PC-9 (cell line): ENCODE measurements at regions not wholly inside any gene's neighbourhood (a gene's known extent, or its start where the extent isn't known, plus 50 kb on each side); places are given as distances from the start of the nearest gene placed in this dataset.

ENCODE experiments used
- BruUV-seq: library from RNA; stranded (reverse); fragments of 400-500 nt; replicated peaks from 2 replicates; lab custom pipeline; 2021; lab: Mats Ljungman, UMichigan
- CTCF ChIA-PET: fragments of 300-600 bp; sonication (Branson Sonifier 250); formaldehyde crosslinking; loops from one replicate; lab custom pipeline; 2022; ENCODE audit warnings: antibody characterized with exemption; lab: Charles Lee
- POLR2A ChIA-PET: fragments of 300-600 bp; sonication (Branson Sonifier 250); formaldehyde crosslinking; loops from one replicate; lab custom pipeline; 2022; ENCODE audit warnings: antibody characterized with exemption; ENCODE audit not compliant: unreplicated experiment; lab: Charles Lee
- DNase-seq, 2 experiments: peaks; one replicate each; pipeline versions ENCODE4 v3.0.0 to v3.0.0-alpha.2; 2015 to 2022; ENCODE audit warnings: mixed read lengths in 1 of 2
- H2AFZ ChIP-seq: fragments of 200-600 bp; sonication (generic); 2 replicates; pipeline ENCODE4 v1.8.1; 2017; ENCODE audit warnings: antibody characterized with exemption
- H3F3A ChIP-seq: fragments of 200-600 bp; sonication (generic); 2 replicates; pipeline ENCODE4 v1.8.1; 2017; ENCODE audit warnings: antibody characterized with exemption, mild to moderate bottlenecking, low read depth; ENCODE audit not compliant: insufficient read depth
- H3K27ac ChIP-seq: fragments of 200-600 bp; sonication (generic); 2 replicates; pipeline ENCODE4 v1.6.1; 2016; ENCODE audit warnings: mixed run types
- H3K27me3 ChIP-seq: fragments of 200-600 bp; sonication (generic); 2 replicates; pipeline ENCODE4 v1.6.1; 2016; ENCODE audit warnings: low read depth, mixed run types; ENCODE audit not compliant: insufficient read depth
- H3K36me3 ChIP-seq: fragments of 200-600 bp; sonication (generic); 2 replicates; pipeline ENCODE4 v1.6.1; 2016; ENCODE audit warnings: low read depth, mixed run types
- H3K4me1 ChIP-seq: fragments of 200-600 bp; sonication (generic); replicated peaks from 2 replicates; pipeline ENCODE4 v1.6.1; 2016; ENCODE audit warnings: mixed run types; ENCODE audit not compliant: insufficient read depth
- H3K4me2 ChIP-seq: fragments of 200-600 bp; sonication (generic); 2 replicates; pipeline ENCODE4 v1.6.1; 2017; ENCODE audit warnings: mixed run types
- H3K4me3 ChIP-seq: fragments of 200-600 bp; sonication (generic); 2 replicates; pipeline ENCODE4 v1.6.1; 2016; ENCODE audit warnings: mixed run types
- H3K79me2 ChIP-seq: fragments of 200-600 bp; sonication (generic); 2 replicates; pipeline ENCODE4 v1.6.1; 2017; ENCODE audit warnings: low read depth, mixed run types
- H3K9me2 ChIP-seq: fragments of 200-600 bp; sonication (generic); 2 replicates; pipeline ENCODE4 v1.8.1; 2017; ENCODE audit warnings: mild to moderate bottlenecking; ENCODE audit not compliant: insufficient read depth
- H3K9me3 ChIP-seq: fragments of 200-600 bp; sonication (generic); 2 replicates; pipeline ENCODE4 v1.8.1; 2016; ENCODE audit warnings: low read depth; ENCODE audit not compliant: insufficient read depth
- H4K20me1 ChIP-seq: fragments of 200-600 bp; sonication (generic); 2 replicates; pipeline ENCODE4 v1.8.1; 2017; ENCODE audit not compliant: insufficient read depth
- CTCF ChIP-seq: fragments of 200-600 bp; sonication (generic); conservative IDR thresholded peaks from 2 replicates; pipeline ENCODE4 v1.6.1; 2017; ENCODE audit warnings: mixed run types, antibody characterized with exemption, mild to moderate bottlenecking, moderate library complexity
- EZH2 ChIP-seq: fragments of 200-600 bp; sonication (generic); IDR thresholded peaks from 2 replicates; pipeline ENCODE4 v1.8.0; 2017; ENCODE audit warnings: antibody characterized with exemption, low read depth
- intact Hi-C: fragments of 100-400 bp; cut with micrococcal nuclease; formaldehyde crosslinking; loops from one replicate; pipeline ENCODE4 v1.10.0; 2022; ENCODE audit not compliant: unreplicated experiment

- Histone ChIP-seq H4K20me1 (no peaks in the 10 kb centered on the region; the same call in 1 of the 2 replicates), H3K4me2 (no peak overlapping the region), H3K36me3 (no peaks in the 10 kb centered on the region), H3K9me2 (no peaks in the 10 kb centered on the region), H3K27me3 (peaks cover 99% of the 10 kb centered on the region), H2AFZ (no peak overlapping the region), H3K27ac (no peak overlapping the region), H3K79me2 (no peaks in the 10 kb centered on the region), H3F3A (no peaks in the 10 kb centered on the region), H3K4me3 (no peak overlapping the region), H3K9me3 (no peaks in the 10 kb centered on the region), H3K4me1 (no peaks in the 10 kb centered on the region)
- intact Hi-C loops = no loop called here
- POLR2A ChIA-PET = no interaction called here
- CTCF ChIA-PET = no interaction called here
- no peak for TF ChIP-seq CTCF
- no peak for TF ChIP-seq EZH2
- DNase-seq = no peak
- BruUV-seq = no TSS peak
These were observed 104.3 kb upstream of the ID2 start for GRCh38 chr2:8577573-8577972.

- H3K4me3 ChIP-seq = no peak overlapping the region
- H3K9me3 ChIP-seq = no peaks in the 10 kb centered on the region
- H3K36me3 ChIP-seq = no peaks in the 10 kb centered on the region
- intact Hi-C loops = no loop called here
- H3K4me1 ChIP-seq = no peaks in the 10 kb centered on the region
- no peak for DNase-seq
- H3F3A ChIP-seq = no peaks in the 10 kb centered on the region
- no peak overlapping the region for H3K4me2 ChIP-seq
- CTCF ChIA-PET = no interaction called here
- BruUV-seq = no TSS peak
- TF ChIP-seq CTCF (no peak), EZH2 (no peak)
- peaks cover 98% of the 10 kb centered on the region for H3K27me3 ChIP-seq
- no peaks in the 10 kb centered on the region; the same call in 1 of the 2 replicates for H4K20me1 ChIP-seq
- POLR2A ChIA-PET = no interaction called here
- H3K9me2 ChIP-seq = no peaks in the 10 kb centered on the region
- H3K27ac ChIP-seq = no peak overlapping the region
- no peak overlapping the region for H2AFZ ChIP-seq
- no peaks in the 10 kb centered on the region for H3K79me2 ChIP-seq
These were observed 103.3 kb upstream of the ID2 start for GRCh38 chr2:8578335-8579244.

- no peak for TF ChIP-seq CTCF
- TF ChIP-seq EZH2 = no peak
- H3K27ac ChIP-seq = no peak overlapping the region
- H3K9me2 ChIP-seq = no peaks in the 10 kb centered on the region
- no peaks in the 10 kb centered on the region; the same call in none of the 2 replicates for H4K20me1 ChIP-seq
- CTCF ChIA-PET = no interaction called here
- POLR2A ChIA-PET = no interaction called here
- no peaks in the 10 kb centered on the region for H3K79me2 ChIP-seq
- H3K27me3 ChIP-seq = peaks cover 96% of the 10 kb centered on the region
- no peak overlapping the region for H3K4me3 ChIP-seq
- DNase-seq = no peak
- H2AFZ ChIP-seq = no peak overlapping the region
- H3K9me3 ChIP-seq = no peaks in the 10 kb centered on the region
- H3K4me1 ChIP-seq = no peaks in the 10 kb centered on the region
- H3F3A ChIP-seq = no peaks in the 10 kb centered on the region
- no peaks in the 10 kb centered on the region for H3K36me3 ChIP-seq
- BruUV-seq = no TSS peak
- intact Hi-C loops = no loop called here
- no peak overlapping the region for H3K4me2 ChIP-seq
These were observed 102.3 kb upstream of the ID2 start for GRCh38 chr2:8579485-8580085.
